HEK293 (cell line): ENCODE measurements at regions not wholly inside any gene's neighbourhood (a gene's known extent, or its start where the extent isn't known, plus 50 kb on each side); places are given as distances from the start of the nearest gene placed in this dataset.

Experiments used
- CTCF ChIA-PET: fragments of 350-600 bp; formaldehyde crosslinking; extraction: SDS; loops from one replicate; lab custom pipeline; 2021; ENCODE audit warnings: antibody characterized with exemption; lab: Yijun Ruan, JAX
- POLR2A ChIA-PET: fragments of 300-600 bp; formaldehyde crosslinking; extraction: SDS; loops from one replicate; lab custom pipeline; 2020; ENCODE audit warnings: antibody characterized with exemption, inconsistent platforms; lab: Yijun Ruan, JAX
- H3K27ac ChIP-seq: fragments of 200-500 bp; sonication (Bioruptor generic); 2 replicates; pipeline ENCODE4 v1.5.1; 2014; ENCODE audit warnings: low read depth, low read length, control low read depth, inconsistent platforms; ENCODE audit errors: extremely low read depth
- H3K36me3 ChIP-seq, 2 experiments: fragments of 200-500 bp in 1 of 2; sonication (Bioruptor generic) in 1 of 2; 1 replicate in 1 of 2; 2 replicates in 1 of 2; pipeline ENCODE4 v1.5.1; 2014 to 2017; ENCODE audit warnings: inconsistent platforms in 2 of 2, low read length in 2 of 2; ENCODE audit not compliant: control insufficient read depth in 2 of 2, insufficient read depth in 1 of 2
- H3K4me1 ChIP-seq: fragments of 200-500 bp; sonication (Bioruptor generic); 2 replicates; pipeline ENCODE4 v1.5.1; 2014; ENCODE audit warnings: mild to moderate bottlenecking, low read length, inconsistent platforms; ENCODE audit not compliant: control insufficient read depth, insufficient read depth
- H3K4me3 ChIP-seq: 2 replicates; pipeline ENCODE4 v1.5.1; 2011; ENCODE audit warnings: low read depth, mild to moderate bottlenecking, control low read depth, low read length, moderate library complexity
- H3K9me3 ChIP-seq: fragments of 200-500 bp; sonication (Bioruptor generic); 2 replicates; pipeline ENCODE4 v1.5.1; 2014; ENCODE audit warnings: low read depth, low read length, inconsistent platforms; ENCODE audit not compliant: control insufficient read depth, insufficient read depth
- BCL6B ChIP-seq: fragments of 450-650 bp; formaldehyde crosslinking; IDR thresholded peaks from 2 replicates; pipeline ENCODE4 v1.5.1; 2017; ENCODE audit warnings: missing biosample characterization, missing genetic modification characterization
- GLIS2 ChIP-seq: fragments of 450-650 bp; formaldehyde crosslinking; IDR thresholded peaks from 2 replicates; pipeline ENCODE4 v1.5.1; 2016; ENCODE audit warnings: missing biosample characterization, missing genetic modification characterization
- INSM2 ChIP-seq: fragments of 450-650 bp; formaldehyde crosslinking; IDR thresholded peaks from 2 replicates; pipeline ENCODE4 v1.5.1; 2016; ENCODE audit warnings: missing biosample characterization, missing genetic modification characterization
- SCRT2 ChIP-seq: fragments of 450-650 bp; formaldehyde crosslinking; IDR thresholded peaks from 2 replicates; pipeline ENCODE4 v1.5.1; 2016; ENCODE audit warnings: missing biosample characterization, missing genetic modification characterization
- YY2 ChIP-seq: fragments of 450-650 bp; formaldehyde crosslinking; IDR thresholded peaks from 2 replicates; pipeline ENCODE4 v1.5.1; 2016; ENCODE audit warnings: missing biosample characterization, missing genetic modification characterization
- ZBTB44 ChIP-seq: fragments of 450-650 bp; IDR thresholded peaks from 2 replicates; pipeline ENCODE4 v1.5.1; 2018; ENCODE audit warnings: missing biosample characterization, mild to moderate bottlenecking, missing genetic modification characterization
- ZFP41 ChIP-seq: fragments of 450-650 bp; formaldehyde crosslinking; IDR thresholded peaks from 2 replicates; pipeline ENCODE4 v1.5.1; 2016; ENCODE audit warnings: missing biosample characterization, missing genetic modification characterization, borderline replicate concordance
- ZNF138 ChIP-seq: fragments of 450-650 bp; formaldehyde crosslinking; IDR thresholded peaks from 2 replicates; pipeline ENCODE4 v1.5.1; 2016; ENCODE audit warnings: missing biosample characterization, missing genetic modification characterization, borderline replicate concordance
- ZNF174 ChIP-seq: fragments of 450-650 bp; formaldehyde crosslinking; IDR thresholded peaks from 2 replicates; pipeline ENCODE4 v1.5.0; 2017; ENCODE audit warnings: missing biosample characterization, mild to moderate bottlenecking, missing genetic modification characterization
- ZNF184 ChIP-seq: fragments of 450-650 bp; IDR thresholded peaks from 2 replicates; pipeline ENCODE4 v1.5.1; 2018; ENCODE audit warnings: missing biosample characterization, mild to moderate bottlenecking, missing genetic modification characterization
- ZNF221 ChIP-seq: fragments of 450-650 bp; formaldehyde crosslinking; IDR thresholded peaks from 2 replicates; pipeline ENCODE4 v1.5.1; 2017; ENCODE audit warnings: missing biosample characterization, missing genetic modification characterization, borderline replicate concordance
- ZNF23 ChIP-seq: fragments of 450-650 bp; formaldehyde crosslinking; IDR thresholded peaks from 2 replicates; pipeline ENCODE4 v1.5.1; 2016; ENCODE audit warnings: missing biosample characterization, missing genetic modification characterization, borderline replicate concordance
- ZNF292 ChIP-seq: fragments of 450-650 bp; formaldehyde crosslinking; IDR thresholded peaks from 2 replicates; pipeline ENCODE4 v1.5.1; 2016; ENCODE audit warnings: low read depth, missing biosample characterization, missing genetic modification characterization, borderline replicate concordance
- ZNF350 ChIP-seq: fragments of 450-650 bp; formaldehyde crosslinking; IDR thresholded peaks from 2 replicates; pipeline ENCODE4 v1.5.0; 2017; ENCODE audit warnings: missing biosample characterization, mild to moderate bottlenecking, missing genetic modification characterization
- ZNF362 ChIP-seq: fragments of 450-650 bp; formaldehyde crosslinking; IDR thresholded peaks from 2 replicates; pipeline ENCODE4 v1.5.1; 2016; ENCODE audit warnings: missing biosample characterization, missing genetic modification characterization
- ZNF398 ChIP-seq: fragments of 450-650 bp; formaldehyde crosslinking; IDR thresholded peaks from 2 replicates; pipeline ENCODE4 v1.5.1; 2017; ENCODE audit warnings: missing biosample characterization, missing genetic modification characterization
- ZNF426 ChIP-seq: fragments of 450-650 bp; formaldehyde crosslinking; IDR thresholded peaks from 2 replicates; pipeline ENCODE4 v1.5.1; 2017; ENCODE audit warnings: missing biosample characterization, missing genetic modification characterization, mild to moderate bottlenecking, inconsistent platforms, moderate library complexity
- ZNF513 ChIP-seq: fragments of 450-650 bp; IDR thresholded peaks from 2 replicates; pipeline ENCODE4 v1.5.1; 2018; ENCODE audit warnings: missing biosample characterization, missing genetic modification characterization
- ZNF529 ChIP-seq: fragments of 450-650 bp; formaldehyde crosslinking; IDR thresholded peaks from 2 replicates; pipeline ENCODE4 v1.5.1; 2017; ENCODE audit warnings: missing genetic modification characterization, missing biosample characterization; ENCODE audit not compliant: insufficient replicate concordance
- ZNF544 ChIP-seq: fragments of 450-650 bp; formaldehyde crosslinking; IDR thresholded peaks from 2 replicates; pipeline ENCODE4 v1.5.0; 2017; ENCODE audit warnings: missing biosample characterization, missing genetic modification characterization
- ZNF623 ChIP-seq: fragments of 450-650 bp; formaldehyde crosslinking; IDR thresholded peaks from 2 replicates; pipeline ENCODE4 v1.5.1; 2016; ENCODE audit warnings: missing biosample characterization, missing genetic modification characterization
- ZNF701 ChIP-seq: fragments of 450-650 bp; formaldehyde crosslinking; IDR thresholded peaks from 2 replicates; pipeline ENCODE4 v1.5.1; 2016; ENCODE audit warnings: missing biosample characterization, missing genetic modification characterization

GRCh38 chr12:3352230-3352629 lies 138.8 kb upstream of the PRMT8 start:
- CTCF ChIA-PET, result interaction anchor here (1.1 kb wide), 1 partner anchor 10 kb away, joined by 3 read pairs; no protein-coding TSS in a partner anchor
- no peak for TF ChIP-seq YY2 (tag by site-specific recombination)
- no peak for TF ChIP-seq ZNF174 (tag by site-specific recombination)
- TF ChIP-seq ZNF529 (tag by site-specific recombination), result no peak
- TF ChIP-seq INSM2, result no peak
- TF ChIP-seq ZNF23 (tag by site-specific recombination), result no peak
- TF ChIP-seq ZNF623 (tag by site-specific recombination), result no peak
- no peak for TF ChIP-seq ZNF701
- no peak for TF ChIP-seq SCRT2 (tag by site-specific recombination)
- no peak for TF ChIP-seq ZNF513 (tag by site-specific recombination)
- TF ChIP-seq ZNF138, result no peak
- no peak for TF ChIP-seq ZNF426 (tag by site-specific recombination)
- TF ChIP-seq ZBTB44 (tag by site-specific recombination), result no peak
- TF ChIP-seq ZNF362 (tag by site-specific recombination), result no peak
- no peak for TF ChIP-seq ZNF544
- TF ChIP-seq ZNF350 (tag by site-specific recombination), result no peak
- TF ChIP-seq ZNF221 (tag by site-specific recombination), result no peak
- TF ChIP-seq ZFP41, result no peak
- no peak for TF ChIP-seq BCL6B (tag by site-specific recombination)
- H3K9me3 ChIP-seq, result no peaks in the 10 kb centered on the region
- H3K27ac ChIP-seq, result no peak overlapping the region
- no peak overlapping the region for H3K4me3 ChIP-seq
- H3K36me3 ChIP-seq, result no peaks in the 10 kb centered on the region
- POLR2A ChIA-PET, result no interaction called here
- H3K4me1 ChIP-seq, result no peaks in the 10 kb centered on the region

GRCh38 chr12:3353621-3354020 lies 137.4 kb upstream of the PRMT8 start:
- H3K27ac ChIP-seq, result no peak overlapping the region
- TF ChIP-seq GLIS2 (tag by site-specific recombination) (no peak), ZNF184 (tag by site-specific recombination) (no peak), ZNF398 (no peak), ZNF292 (tag by site-specific recombination) (no peak)
- ChIA-PET POLR2A (no interaction called here), CTCF (interaction anchor here (0.6 kb wide), 1 partner anchor 434 kb away, joined by 3 read pairs; no protein-coding TSS in a partner anchor)
- H3K4me3 ChIP-seq, result no peak overlapping the region
- H3K36me3 ChIP-seq, result no peaks in the 10 kb centered on the region
- no peaks in the 10 kb centered on the region for H3K9me3 ChIP-seq
- no peaks in the 10 kb centered on the region for H3K4me1 ChIP-seq
